ENCODE measurements at regions not wholly inside any gene's neighbourhood (a gene's known extent, or its start where the extent isn't known, plus 50 kb on each side); places are given as distances from the start of the nearest gene placed in this dataset.

DNA sequence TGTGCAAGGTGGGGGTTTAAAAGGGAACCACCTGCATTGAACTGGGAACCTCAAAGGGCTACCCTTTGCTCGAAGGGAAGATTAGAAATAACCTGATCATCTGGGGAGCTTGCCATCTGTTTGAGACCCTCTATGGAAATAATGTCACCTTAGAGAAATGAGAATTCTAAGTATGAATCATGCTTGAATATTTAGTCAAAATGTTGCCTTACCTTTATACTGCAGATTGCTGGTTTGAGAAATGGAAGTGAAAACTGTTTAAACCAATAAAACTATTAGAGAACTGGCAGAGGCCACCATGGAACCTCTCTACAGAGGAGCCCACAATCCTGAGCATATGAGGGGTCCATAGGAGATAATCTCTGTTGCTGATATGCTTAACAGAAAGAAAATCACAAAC, 131.2 kb upstream of the FAM78B start:
- TF ChIP-seq EZH2 (IDR thresholded peaks at IDR 0.05; ENCODE audit: borderline replicate concordance, low read depth, low read length, severe bottlenecking), result no peak
- TF ChIP-seq, protein P1, sequence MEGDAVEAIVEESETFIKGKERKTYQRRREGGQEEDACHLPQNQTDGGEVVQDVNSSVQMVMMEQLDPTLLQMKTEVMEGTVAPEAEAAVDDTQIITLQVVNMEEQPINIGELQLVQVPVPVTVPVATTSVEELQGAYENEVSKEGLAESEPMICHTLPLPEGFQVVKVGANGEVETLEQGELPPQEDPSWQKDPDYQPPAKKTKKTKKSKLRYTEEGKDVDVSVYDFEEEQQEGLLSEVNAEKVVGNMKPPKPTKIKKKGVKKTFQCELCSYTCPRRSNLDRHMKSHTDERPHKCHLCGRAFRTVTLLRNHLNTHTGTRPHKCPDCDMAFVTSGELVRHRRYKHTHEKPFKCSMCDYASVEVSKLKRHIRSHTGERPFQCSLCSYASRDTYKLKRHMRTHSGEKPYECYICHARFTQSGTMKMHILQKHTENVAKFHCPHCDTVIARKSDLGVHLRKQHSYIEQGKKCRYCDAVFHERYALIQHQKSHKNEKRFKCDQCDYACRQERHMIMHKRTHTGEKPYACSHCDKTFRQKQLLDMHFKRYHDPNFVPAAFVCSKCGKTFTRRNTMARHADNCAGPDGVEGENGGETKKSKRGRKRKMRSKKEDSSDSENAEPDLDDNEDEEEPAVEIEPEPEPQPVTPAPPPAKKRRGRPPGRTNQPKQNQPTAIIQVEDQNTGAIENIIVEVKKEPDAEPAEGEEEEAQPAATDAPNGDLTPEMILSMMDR (IDR thresholded peaks at IDR 0.05; ENCODE audit: extremely low read depth in 1 of 2, insufficient read depth in 1 of 2, low read depth in 1 of 2, low read length in 2 of 2), result no peak

All from endothelial cell of umbilical vein (primary cell).